GM13977 (cell line): ENCODE measurements at regions not wholly inside any gene's neighbourhood (a gene's known extent, or its start where the extent isn't known, plus 50 kb on each side); places are given as distances from the start of the nearest gene placed in this dataset.

ENCODE experiments used
- DNase-seq: peaks from one replicate; pipeline ENCODE4 v3.0.0; 2012; ENCODE audit warnings: low spot score
- in situ Hi-C: fragments of 300-500 bp; cut with MboI; formaldehyde crosslinking; loops from one replicate; pipeline ENCODE4 v1.12.0; 2022; ENCODE audit warnings: low sequenced_read_pairs, low pct_unique_long_range_greater_than_20kb, mixed read lengths, inconsistent platforms; ENCODE audit not compliant: unreplicated experiment
- TF ChIP-seq, protein P1 (sequence below): IDR thresholded peaks from 2 replicates; pipeline ENCODE4 v1.5.1; 2012; ENCODE audit warnings: mild to moderate bottlenecking, control low read depth; ENCODE audit not compliant: insufficient read depth; ENCODE audit errors: extremely low read depth, missing control alignments

DNA sequence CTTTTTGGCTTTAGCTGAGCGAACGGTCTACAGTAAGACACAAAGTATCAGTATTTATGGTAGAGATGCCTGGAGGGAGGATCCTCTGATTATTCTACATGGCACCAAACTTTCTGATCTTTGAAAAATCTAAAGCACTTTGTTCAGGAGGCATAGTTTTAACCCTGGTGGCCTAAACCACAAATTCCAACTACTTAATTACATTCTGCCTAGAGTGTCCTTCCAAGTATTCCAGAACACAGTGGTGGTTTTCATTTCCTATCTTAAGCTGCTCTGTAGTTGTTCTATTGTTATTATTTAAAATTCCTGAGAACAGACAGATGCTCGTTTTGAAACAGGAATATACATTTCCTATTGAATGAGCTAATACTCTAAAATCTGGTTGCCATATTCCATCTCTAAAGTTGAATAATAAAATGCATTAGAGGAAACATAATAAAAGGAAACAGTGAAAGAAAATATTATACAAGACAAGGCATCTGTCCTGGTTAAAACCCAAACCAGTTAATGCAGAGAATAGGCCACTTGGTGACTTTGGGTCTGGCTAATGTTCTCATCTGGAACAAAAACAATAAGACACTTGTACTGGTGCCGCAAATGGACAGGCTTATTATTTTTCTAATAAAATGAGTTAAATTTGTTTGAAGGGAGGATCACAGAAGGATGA lies 657.4 kb downstream of the SPRY1 start:
- no peak for DNase-seq
- TF ChIP-seq, protein P1, sequence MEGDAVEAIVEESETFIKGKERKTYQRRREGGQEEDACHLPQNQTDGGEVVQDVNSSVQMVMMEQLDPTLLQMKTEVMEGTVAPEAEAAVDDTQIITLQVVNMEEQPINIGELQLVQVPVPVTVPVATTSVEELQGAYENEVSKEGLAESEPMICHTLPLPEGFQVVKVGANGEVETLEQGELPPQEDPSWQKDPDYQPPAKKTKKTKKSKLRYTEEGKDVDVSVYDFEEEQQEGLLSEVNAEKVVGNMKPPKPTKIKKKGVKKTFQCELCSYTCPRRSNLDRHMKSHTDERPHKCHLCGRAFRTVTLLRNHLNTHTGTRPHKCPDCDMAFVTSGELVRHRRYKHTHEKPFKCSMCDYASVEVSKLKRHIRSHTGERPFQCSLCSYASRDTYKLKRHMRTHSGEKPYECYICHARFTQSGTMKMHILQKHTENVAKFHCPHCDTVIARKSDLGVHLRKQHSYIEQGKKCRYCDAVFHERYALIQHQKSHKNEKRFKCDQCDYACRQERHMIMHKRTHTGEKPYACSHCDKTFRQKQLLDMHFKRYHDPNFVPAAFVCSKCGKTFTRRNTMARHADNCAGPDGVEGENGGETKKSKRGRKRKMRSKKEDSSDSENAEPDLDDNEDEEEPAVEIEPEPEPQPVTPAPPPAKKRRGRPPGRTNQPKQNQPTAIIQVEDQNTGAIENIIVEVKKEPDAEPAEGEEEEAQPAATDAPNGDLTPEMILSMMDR, result no peak
- in situ Hi-C loops, result no loop called here

DNA sequence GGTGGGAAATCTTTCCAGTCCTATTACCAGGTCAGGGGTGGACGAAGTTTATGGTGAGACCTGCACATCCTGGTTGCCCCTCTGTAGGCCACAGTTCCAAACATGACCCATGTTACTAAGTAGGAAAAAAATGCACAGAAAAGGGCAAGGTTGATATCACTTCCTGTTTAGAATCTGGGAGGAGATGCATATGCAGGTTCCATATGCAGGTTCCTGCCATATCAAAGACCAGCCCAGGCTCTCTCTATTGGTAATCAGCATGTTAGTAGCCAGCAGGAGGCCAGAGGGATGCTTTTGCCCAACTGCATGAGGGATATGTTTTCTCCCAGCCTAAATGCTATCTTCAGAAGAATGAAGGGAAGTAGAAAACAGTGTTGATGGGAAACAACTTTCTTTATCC lies 657.2 kb downstream of the ANKRD50 start:
- TF ChIP-seq, protein P1, result no peak
- in situ Hi-C loops, result no loop called here
- DNase-seq, result no peak

DNA sequence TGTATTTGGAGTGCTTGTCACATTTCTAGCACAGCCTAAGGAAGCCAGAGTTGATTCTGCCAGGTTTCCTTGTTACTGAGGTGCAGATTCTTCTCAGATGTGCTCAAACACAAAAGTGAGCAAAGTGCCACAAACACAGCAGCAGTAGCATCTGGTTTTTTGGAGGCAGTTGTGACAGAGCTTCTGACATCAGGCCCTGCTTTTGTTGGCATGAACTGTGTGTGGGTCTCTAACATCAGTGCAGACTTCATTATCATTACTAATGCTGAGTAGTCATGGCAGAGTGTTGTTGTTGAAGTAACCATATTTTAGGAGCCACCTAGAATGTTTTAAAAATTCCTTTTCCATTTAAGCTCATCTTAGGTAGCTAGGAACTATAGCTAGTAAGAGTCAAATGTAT lies 656.6 kb downstream of the ANKRD50 start:
- TF ChIP-seq, protein P1, result no peak
- no peak for DNase-seq
- in situ Hi-C loops, result no loop called here

DNA sequence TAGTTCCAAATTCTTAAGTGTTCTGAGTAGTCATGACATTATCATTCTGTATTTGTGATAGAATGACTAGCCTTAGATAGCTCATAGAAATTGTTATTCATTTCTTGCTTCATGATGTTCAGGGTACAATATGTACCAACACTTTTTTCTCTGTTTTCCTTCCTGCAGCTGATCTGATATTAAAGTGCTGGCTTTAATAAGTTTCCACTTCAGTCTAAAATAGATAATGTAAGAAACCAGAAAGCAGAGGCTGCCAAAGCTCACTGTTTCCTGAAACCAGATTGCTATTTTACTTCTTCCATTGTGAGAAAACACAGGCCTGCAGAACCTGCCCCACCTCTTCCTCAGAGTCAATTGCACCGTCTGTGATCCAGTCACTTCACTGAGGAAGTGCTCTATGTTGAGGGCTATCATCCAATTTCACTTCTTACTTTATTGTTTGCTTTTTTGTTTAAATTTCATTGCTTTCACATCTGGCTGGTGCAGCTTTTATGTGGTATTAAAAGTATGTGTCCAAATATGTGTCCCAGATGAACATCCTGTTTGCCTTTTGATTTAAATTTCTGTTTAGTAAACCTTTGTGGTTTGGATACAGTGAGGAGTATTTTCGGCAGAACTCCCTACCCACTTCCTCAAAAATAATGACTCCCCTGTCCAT lies 652.1 kb downstream of the ANKRD50 start:
- in situ Hi-C loops, result no loop called here
- DNase-seq, result no peak
- TF ChIP-seq, protein P1, result no peak

DNA sequence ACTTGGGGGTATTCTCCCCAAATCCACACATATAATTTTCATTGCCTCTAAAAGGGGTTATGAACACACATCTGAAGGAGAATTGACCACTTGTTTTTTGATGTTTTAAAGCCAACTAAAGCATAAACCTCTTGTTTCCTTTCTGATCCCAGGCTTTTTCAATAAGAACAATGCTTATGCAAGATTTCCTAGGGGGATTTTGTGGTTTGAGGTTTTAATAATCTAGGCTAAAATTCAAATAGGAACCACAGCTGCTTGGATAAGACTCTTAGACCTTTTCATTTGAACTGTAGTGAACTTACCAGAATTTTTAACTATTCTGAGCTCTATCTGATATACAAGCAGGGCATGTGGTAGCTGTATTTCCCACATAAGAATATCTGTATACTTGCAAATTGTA lies 651.1 kb downstream of the ANKRD50 start:
- TF ChIP-seq, protein P1, result no peak
- no peak for DNase-seq
- in situ Hi-C loops, result no loop called here

DNA sequence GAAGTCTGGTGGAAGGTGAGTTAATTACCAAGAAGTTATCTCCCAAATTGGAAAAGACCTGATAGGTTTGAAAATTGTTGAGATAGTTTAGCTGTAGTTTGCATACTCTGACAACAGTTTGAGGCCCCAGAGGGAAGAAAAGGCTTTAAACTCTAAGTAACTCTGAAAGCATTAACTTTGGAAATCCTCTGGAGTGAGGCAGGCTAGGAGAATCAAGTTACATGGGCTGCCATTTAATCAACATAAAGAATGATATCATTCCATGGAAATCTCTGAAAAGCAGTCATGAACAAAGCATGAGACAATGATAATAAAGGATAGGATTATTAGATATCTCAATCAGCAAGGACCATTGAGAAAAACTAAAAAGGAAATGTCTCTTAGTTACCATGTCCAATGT lies 647.1 kb downstream of the ANKRD50 start:
- in situ Hi-C loops, result no loop called here
- TF ChIP-seq, protein P1, result no peak
- DNase-seq, result no peak
